ENCODE measurements at regions not wholly inside any gene's neighbourhood (a gene's known extent, or its start where the extent isn't known, plus 50 kb on each side); places are given as distances from the start of the nearest gene placed in this dataset.

- intact Hi-C loops (cut with micrococcal nuclease) = loop anchor here (10.0 kb wide), 1 partner anchor 167 kb away; no protein-coding TSS in a partner anchor
- no peaks in the 10 kb centered on the region for H3K79me2 ChIP-seq (ENCODE audit: control insufficient read depth, insufficient read depth, low read length)
- TF ChIP-seq MYC (IDR thresholded peaks at IDR 0.05; ENCODE audit: low read depth, low read length) (no peak), EZH2 (IDR thresholded peaks at IDR 0.05; ENCODE audit: borderline replicate concordance, low read depth, low read length, severe bottlenecking) (no peak), FOS (IDR thresholded peaks at IDR 0.05; ENCODE audit: borderline replicate concordance, insufficient read depth, low read length) (no peak), GATA2 (IDR thresholded peaks at IDR 0.05; ENCODE audit: insufficient read depth, insufficient read length, low read depth, low read length) (no peak), JUN (IDR thresholded peaks at IDR 0.05; ENCODE audit: borderline replicate concordance, insufficient read depth, insufficient read length, low read depth) (no peak), POLR2AphosphoS5 (IDR thresholded peaks at IDR 0.05; ENCODE audit: insufficient read depth, low read depth, low read length) (no peak), POLR2A (IDR thresholded peaks at IDR 0.05; ENCODE audit: low read depth, low read length) (no peak)
- TF ChIP-seq, protein P1, sequence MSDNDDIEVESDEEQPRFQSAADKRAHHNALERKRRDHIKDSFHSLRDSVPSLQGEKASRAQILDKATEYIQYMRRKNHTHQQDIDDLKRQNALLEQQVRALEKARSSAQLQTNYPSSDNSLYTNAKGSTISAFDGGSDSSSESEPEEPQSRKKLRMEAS (IDR thresholded peaks at IDR 0.05; ENCODE audit: insufficient read depth, insufficient read length) = no peak
- TF ChIP-seq, protein P2, sequence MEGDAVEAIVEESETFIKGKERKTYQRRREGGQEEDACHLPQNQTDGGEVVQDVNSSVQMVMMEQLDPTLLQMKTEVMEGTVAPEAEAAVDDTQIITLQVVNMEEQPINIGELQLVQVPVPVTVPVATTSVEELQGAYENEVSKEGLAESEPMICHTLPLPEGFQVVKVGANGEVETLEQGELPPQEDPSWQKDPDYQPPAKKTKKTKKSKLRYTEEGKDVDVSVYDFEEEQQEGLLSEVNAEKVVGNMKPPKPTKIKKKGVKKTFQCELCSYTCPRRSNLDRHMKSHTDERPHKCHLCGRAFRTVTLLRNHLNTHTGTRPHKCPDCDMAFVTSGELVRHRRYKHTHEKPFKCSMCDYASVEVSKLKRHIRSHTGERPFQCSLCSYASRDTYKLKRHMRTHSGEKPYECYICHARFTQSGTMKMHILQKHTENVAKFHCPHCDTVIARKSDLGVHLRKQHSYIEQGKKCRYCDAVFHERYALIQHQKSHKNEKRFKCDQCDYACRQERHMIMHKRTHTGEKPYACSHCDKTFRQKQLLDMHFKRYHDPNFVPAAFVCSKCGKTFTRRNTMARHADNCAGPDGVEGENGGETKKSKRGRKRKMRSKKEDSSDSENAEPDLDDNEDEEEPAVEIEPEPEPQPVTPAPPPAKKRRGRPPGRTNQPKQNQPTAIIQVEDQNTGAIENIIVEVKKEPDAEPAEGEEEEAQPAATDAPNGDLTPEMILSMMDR (IDR thresholded peaks at IDR 0.05; ENCODE audit: extremely low read depth in 1 of 2, insufficient read depth in 1 of 2, low read depth in 1 of 2, low read length in 2 of 2) = no peak
- no peaks in the 10 kb centered on the region for H3K9me3 ChIP-seq (replicated peaks; ENCODE audit: control insufficient read depth, insufficient read depth, low read length)
- BruUV-seq (replicated peaks) = no TSS peak
- FAIRE-seq (no peak), DNase-seq (ENCODE audit: low read depth, low spot score) (no peak)
- H3K27me3 ChIP-seq (ENCODE audit: control insufficient read depth in 2 of 2, insufficient read depth in 2 of 2, low read length in 2 of 2) = no peaks in the 10 kb centered on the region
- peaks cover 35% of the 10 kb centered on the region for H3K4me1 ChIP-seq (ENCODE audit: control insufficient read depth, extremely low read depth, insufficient read depth, low read length)
- dilution Hi-C loops (cut with MboI; ENCODE audit: extremely low pct_ligation_motif_present, low sequenced_read_pairs) = no loop called here
- H3K4me2 ChIP-seq (ENCODE audit: insufficient read depth, low read length) = no peak overlapping the region
- no peak overlapping the region for H3K27ac ChIP-seq (ENCODE audit: insufficient read depth, low read depth, low read length)
- no peak overlapping the region for H3K9ac ChIP-seq (replicated peaks; ENCODE audit: extremely low read depth, insufficient read depth, low read length)
- H4K20me1 ChIP-seq (replicated peaks; ENCODE audit: control insufficient read depth, extremely low read depth, insufficient read depth, low read length) = no peaks in the 10 kb centered on the region
- no peaks in the 10 kb centered on the region for H3K36me3 ChIP-seq (ENCODE audit: control insufficient read depth in 2 of 2, extremely low read depth in 1 of 2, insufficient read depth in 2 of 2, low read length in 2 of 2)
- POLR2A ChIA-PET = no interaction called here
- CTCF ChIA-PET = no interaction called here
- H2AFZ ChIP-seq (ENCODE audit: low read depth, low read length) = no peak overlapping the region
- H3K4me3 ChIP-seq (replicated peaks in 1 of 3; ENCODE audit: insufficient read depth in 1 of 3, low read depth in 1 of 3, low read length in 3 of 3) = no peak overlapping the region
- no peaks in the 10 kb centered on the region for H3K9me1 ChIP-seq (replicated peaks; ENCODE audit: control insufficient read depth, extremely low read depth, insufficient read depth, low read length)
Observed at GRCh38 chr21:35207322-35207721, 158.2 kb upstream of the RUNX1 start.

All from endothelial cell of umbilical vein (primary cell).